Cortex of kidney (tissue), 1 donor: ENCODE measurements at regions not wholly inside any gene's neighbourhood (a gene's known extent, or its start where the extent isn't known, plus 50 kb on each side); places are given as distances from the start of the nearest gene placed in this dataset.

ENCODE experiments used
- DNase-seq: peaks from one replicate; lab custom pipeline; 2025; lab: John Stamatoyannopoulos, UW

DNA sequence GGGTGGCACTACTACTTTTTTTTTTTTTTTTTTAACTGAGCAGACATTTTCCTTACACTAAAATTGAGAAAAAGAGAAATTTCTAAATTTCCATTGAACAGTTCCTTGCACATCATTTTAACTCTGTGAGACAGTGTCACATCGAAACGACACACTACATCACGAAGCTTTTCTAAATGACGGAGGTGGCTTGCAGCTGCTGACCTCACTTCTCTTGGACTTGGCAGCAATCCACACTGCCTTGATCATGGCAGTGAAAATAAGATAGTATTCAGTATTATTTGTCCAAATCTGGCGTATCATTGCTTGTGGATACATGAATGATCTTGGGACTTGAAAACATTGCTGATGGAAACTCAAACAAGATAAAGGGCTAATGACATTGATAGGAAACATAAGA is 80.3 kb upstream of the CYYR1 start:
- DNase-seq: no peak

GRCh38 chr21:26652854-26653253 is 79.8 kb upstream of the CYYR1 start:
- DNase-seq: no peak

DNA sequence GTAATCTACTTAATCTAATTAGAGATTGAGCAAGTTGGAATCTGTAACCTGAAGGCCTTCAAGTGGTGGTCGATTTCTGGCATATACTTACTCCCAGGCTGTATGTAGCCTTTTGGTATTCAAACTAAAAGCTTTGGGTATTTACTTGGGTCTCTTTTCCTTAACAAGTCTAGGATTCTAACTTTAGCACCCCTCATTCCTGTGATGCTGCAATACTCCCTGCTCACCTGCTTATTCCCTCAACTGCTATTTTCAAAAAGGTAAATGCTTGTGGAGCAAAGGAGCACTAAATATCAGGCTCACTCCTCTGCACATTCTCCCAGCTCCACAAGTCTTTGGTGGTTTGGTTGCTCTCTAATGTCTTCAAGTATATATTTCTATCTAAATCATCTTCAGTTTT is 68.0 kb upstream of the CYYR1 start:
- DNase-seq: no peak

GRCh38 chr21:26637201-26637745 is 64.2 kb upstream of the CYYR1 start:
- no peak for DNase-seq

GRCh38 chr21:26635681-26636080 is 62.6 kb upstream of the CYYR1 start:
- no peak for DNase-seq

GRCh38 chr21:26632691-26633090 is 59.6 kb upstream of the CYYR1 start:
- DNase-seq: no peak

DNA sequence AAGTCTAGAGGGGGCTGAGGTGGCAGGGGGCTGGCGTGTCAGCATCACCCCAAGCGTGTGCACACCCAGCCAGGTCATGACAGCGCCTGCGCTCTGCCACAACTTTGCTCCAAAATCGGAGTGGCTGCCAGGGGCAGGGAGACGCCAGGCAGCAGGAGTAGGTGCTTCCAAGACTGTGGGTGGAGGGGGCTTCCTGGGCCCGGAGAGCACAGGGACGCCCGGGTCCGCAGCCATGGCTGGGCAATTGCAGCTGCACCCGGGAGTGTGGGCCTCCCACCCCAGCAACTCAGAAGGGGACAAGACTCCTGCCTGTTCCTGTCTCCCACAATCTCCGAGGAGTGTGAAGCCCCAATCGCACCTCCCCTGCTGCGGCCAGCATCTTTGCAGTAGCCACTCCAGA is 53.1 kb upstream of the CYYR1 start:
- DNase-seq: peak; percentile 6

GRCh38 chr21:26624983-26625519 is 52.0 kb upstream of the CYYR1 start:
- no peak for DNase-seq
